Omental fat pad (tissue), 3 donors: ENCODE measurements at regions not wholly inside any gene's neighbourhood (a gene's known extent, or its start where the extent isn't known, plus 50 kb on each side); places are given as distances from the start of the nearest gene placed in this dataset.

Source experiments
- ATAC-seq: fragments of 150-250 bp; one replicate; pipeline ENCODE4 v1.9.1; 2016; ENCODE audit warnings: mild to moderate bottlenecking, moderate library complexity; ENCODE audit not compliant: low FRiP score
- DNase-seq: peaks from one replicate; pipeline ENCODE4 v3.0.0-alpha.2; 2019; ENCODE audit warnings: low spot score
- TF ChIP-seq, protein P1 (sequence below), 3 donors: fragments of 450-650 bp; IDR thresholded peaks; one replicate each; pipeline ENCODE4 v1.5.1; 2016 to 2017; ENCODE audit warnings: antibody characterized with exemption in 3 of 3, mild to moderate bottlenecking in 3 of 3, moderate library complexity in 2 of 3

- TF ChIP-seq, protein P1, sequence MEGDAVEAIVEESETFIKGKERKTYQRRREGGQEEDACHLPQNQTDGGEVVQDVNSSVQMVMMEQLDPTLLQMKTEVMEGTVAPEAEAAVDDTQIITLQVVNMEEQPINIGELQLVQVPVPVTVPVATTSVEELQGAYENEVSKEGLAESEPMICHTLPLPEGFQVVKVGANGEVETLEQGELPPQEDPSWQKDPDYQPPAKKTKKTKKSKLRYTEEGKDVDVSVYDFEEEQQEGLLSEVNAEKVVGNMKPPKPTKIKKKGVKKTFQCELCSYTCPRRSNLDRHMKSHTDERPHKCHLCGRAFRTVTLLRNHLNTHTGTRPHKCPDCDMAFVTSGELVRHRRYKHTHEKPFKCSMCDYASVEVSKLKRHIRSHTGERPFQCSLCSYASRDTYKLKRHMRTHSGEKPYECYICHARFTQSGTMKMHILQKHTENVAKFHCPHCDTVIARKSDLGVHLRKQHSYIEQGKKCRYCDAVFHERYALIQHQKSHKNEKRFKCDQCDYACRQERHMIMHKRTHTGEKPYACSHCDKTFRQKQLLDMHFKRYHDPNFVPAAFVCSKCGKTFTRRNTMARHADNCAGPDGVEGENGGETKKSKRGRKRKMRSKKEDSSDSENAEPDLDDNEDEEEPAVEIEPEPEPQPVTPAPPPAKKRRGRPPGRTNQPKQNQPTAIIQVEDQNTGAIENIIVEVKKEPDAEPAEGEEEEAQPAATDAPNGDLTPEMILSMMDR (IDR thresholded peaks at IDR 0.05) = no peak
- ATAC-seq = no peak
- DNase-seq = no peak
Observed at GRCh38 chr2:7845332-7845731, 836.5 kb upstream of the ID2 start.

- ATAC-seq (no peak), DNase-seq (no peak)
- TF ChIP-seq, protein P1 (IDR thresholded peaks at IDR 0.05) = no peak
Observed at GRCh38 chr2:7846607-7847006, 835.2 kb upstream of the ID2 start.

- ATAC-seq (no peak), DNase-seq (no peak)
- TF ChIP-seq, protein P1 (IDR thresholded peaks at IDR 0.05) = no peak
Observed at GRCh38 chr2:7847321-7847720, 834.5 kb upstream of the ID2 start.

- ATAC-seq (no peak), DNase-seq (no peak)
- TF ChIP-seq, protein P1 (IDR thresholded peaks at IDR 0.05) = no peak
Observed at GRCh38 chr2:7849027-7849426, 832.8 kb upstream of the ID2 start.

DNA sequence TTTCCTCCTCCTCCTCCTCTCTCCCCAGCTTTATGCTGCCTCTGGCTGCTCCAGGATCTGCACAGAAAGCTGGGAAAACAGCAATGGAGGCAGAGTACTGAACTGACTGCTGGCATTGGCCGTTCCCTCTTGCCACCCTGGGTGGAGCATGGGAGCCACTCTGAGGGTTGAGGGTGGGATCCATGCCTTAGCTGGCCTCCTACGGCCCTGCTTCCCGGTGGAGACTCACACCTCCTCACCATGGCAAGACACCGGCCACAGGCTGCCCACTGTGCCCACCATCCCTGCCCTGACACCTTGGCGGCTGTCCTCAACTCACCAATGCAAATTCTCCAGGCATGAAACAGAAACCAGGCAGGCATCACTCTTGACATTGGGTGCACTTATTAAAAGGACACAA is 832.3 kb upstream of the ID2 start:
- DNase-seq (no peak), ATAC-seq (no peak)
- TF ChIP-seq, protein P1 (IDR thresholded peaks at IDR 0.05) = no peak

- DNase-seq = no peak
- TF ChIP-seq, protein P1 (IDR thresholded peaks at IDR 0.05) = no peak
- ATAC-seq = no peak
Observed at GRCh38 chr2:7852546-7852945, 829.3 kb upstream of the ID2 start.

DNA sequence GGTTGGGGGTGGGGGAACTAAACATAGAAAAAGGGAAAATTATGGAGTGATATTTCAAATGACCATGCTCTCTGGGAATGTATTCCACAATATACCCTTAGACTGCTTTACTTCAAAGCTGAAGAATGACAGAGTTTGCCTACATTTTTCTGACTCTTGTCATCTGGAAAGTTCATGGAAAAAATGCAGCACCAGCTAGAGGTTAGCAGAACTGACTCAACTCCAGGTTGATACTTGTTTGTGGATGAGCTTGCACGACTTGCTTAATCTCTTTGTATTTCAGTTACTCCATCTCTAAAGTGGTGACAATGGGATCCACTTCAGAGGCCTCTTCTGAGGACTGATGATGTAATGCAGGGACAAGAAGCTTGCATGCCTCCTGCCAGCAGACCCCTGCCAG is 824.0 kb upstream of the ID2 start:
- DNase-seq (no peak), ATAC-seq (no peak)
- TF ChIP-seq, protein P1 (IDR thresholded peaks at IDR 0.05) = no peak
